ENCODE measurements at regions not wholly inside any gene's neighbourhood (a gene's known extent, or its start where the extent isn't known, plus 50 kb on each side); places are given as distances from the start of the nearest gene placed in this dataset.
"Not testable (repeated sequence)": the region's sequence is repeated elsewhere in the genome, so short reads cannot be mapped to it uniquely, and the experiment has no call there.

- ATAC-seq = no peak
- intact Hi-C loops (cut with DNase I) = no loop called here
Observed at GRCh38 chr12:67107751-67108269, 161.3 kb upstream of the CAND1 start.

GRCh38 chr12:67110345-67110744, 158.8 kb upstream of the CAND1 start:
- H3K27me3 ChIP-seq; H3K4me3 ChIP-seq; intact Hi-C loops (cut with DNase I); H3K27ac ChIP-seq; ATAC-seq; H3K36me3 ChIP-seq; H3K4me1 ChIP-seq; DNase-seq: not testable (repeated sequence)
- WGBS, 2 donors = 91% methylated on average over 2 of the region's 2 CpGs
- peaks cover 0 to 26% (median 17%) of the 10 kb centered on the region in 11 donors for H3K9me3 ChIP-seq

More at GRCh38 chr12:67107751-67108269, 161.3 kb upstream of the CAND1 start:
- no peak for TF ChIP-seq CTCF (IDR thresholded peaks at IDR 0.05)
- Histone ChIP-seq H3K9me3 (peaks cover 0 to 45% (median 17%) of the 10 kb centered on the region in 11 donors), H3K4me3 (no peak overlapping the region), H3K27me3 (no peaks in the 10 kb centered on the region), H3K4me1 (no peaks in the 10 kb centered on the region), H3K36me3 (no peaks in the 10 kb centered on the region), H3K27ac (no peak overlapping the region)
- 60 to 85% methylated on average over 1 of the region's 1 CpG for WGBS, 2 donors
- no peak for DNase-seq

GRCh38 chr12:67111182-67111581, 158.0 kb upstream of the CAND1 start:
- 67 to 78% methylated on average over 4 of the region's 4 CpGs for WGBS, 2 donors
- H3K4me1 ChIP-seq = no peaks in the 10 kb centered on the region
- ATAC-seq = no peak
- intact Hi-C loops (cut with DNase I) = no loop called here
- peaks cover 0 to 18% (median 12%) of the 10 kb centered on the region in 11 donors for H3K9me3 ChIP-seq
- H3K27ac ChIP-seq = no peak overlapping the region
- no peak for TF ChIP-seq CTCF (IDR thresholded peaks at IDR 0.05)
- DNase-seq = no peak
- no peaks in the 10 kb centered on the region for H3K27me3 ChIP-seq
- no peak overlapping the region for H3K4me3 ChIP-seq
- no peaks in the 10 kb centered on the region for H3K36me3 ChIP-seq

- Histone ChIP-seq H3K4me1 (no peaks in the 10 kb centered on the region), H3K36me3 (no peaks in the 10 kb centered on the region), H3K9me3 (peaks cover 0 to 4% (median 0%) of the 10 kb centered on the region in 11 donors), H3K27me3 (no peaks in the 10 kb centered on the region), H3K27ac (no peak overlapping the region), H3K4me3 (no peak overlapping the region)
- intact Hi-C loops (cut with DNase I) = no loop called here
- DNase-seq = no peak
- TF ChIP-seq CTCF (IDR thresholded peaks at IDR 0.05) = no peak
- 54 to 63% methylated on average over 5 of the region's 5 CpGs for WGBS, 2 donors
- no peak for ATAC-seq
Observed at GRCh38 chr12:67112586-67112985, 156.6 kb upstream of the CAND1 start.

- H3K27me3 ChIP-seq = peaks cover 0 to 3% (median 0%) of the 10 kb centered on the region in 7 donors
- H3K9me3 ChIP-seq = no peaks in the 10 kb centered on the region
- no peak overlapping the region for H3K27ac ChIP-seq
- intact Hi-C loops (cut with DNase I) = no loop called here
- no peaks in the 10 kb centered on the region for H3K36me3 ChIP-seq
- ATAC-seq (no peak), DNase-seq (no peak)
- no peak for TF ChIP-seq CTCF (IDR thresholded peaks at IDR 0.05)
- WGBS, 2 donors = 91 to 98% methylated on average over 1 of the region's 1 CpG
- no peak overlapping the region for H3K4me3 ChIP-seq
- no peaks in the 10 kb centered on the region for H3K4me1 ChIP-seq
Observed at GRCh38 chr12:67116134-67116533, 153.0 kb upstream of the CAND1 start.

Data from heart right ventricle (tissue), 16 donors.